Middle frontal gyrus (tissue), 1 donor: ENCODE measurements at regions not wholly inside any gene's neighbourhood (a gene's known extent, or its start where the extent isn't known, plus 50 kb on each side); places are given as distances from the start of the nearest gene placed in this dataset.

ENCODE experiments used
- DNase-seq: peaks from one replicate; pipeline ENCODE4 v3.0.0-alpha.2; 2015; ENCODE audit warnings: low spot score; ENCODE audit errors: extremely low spot score

DNA sequence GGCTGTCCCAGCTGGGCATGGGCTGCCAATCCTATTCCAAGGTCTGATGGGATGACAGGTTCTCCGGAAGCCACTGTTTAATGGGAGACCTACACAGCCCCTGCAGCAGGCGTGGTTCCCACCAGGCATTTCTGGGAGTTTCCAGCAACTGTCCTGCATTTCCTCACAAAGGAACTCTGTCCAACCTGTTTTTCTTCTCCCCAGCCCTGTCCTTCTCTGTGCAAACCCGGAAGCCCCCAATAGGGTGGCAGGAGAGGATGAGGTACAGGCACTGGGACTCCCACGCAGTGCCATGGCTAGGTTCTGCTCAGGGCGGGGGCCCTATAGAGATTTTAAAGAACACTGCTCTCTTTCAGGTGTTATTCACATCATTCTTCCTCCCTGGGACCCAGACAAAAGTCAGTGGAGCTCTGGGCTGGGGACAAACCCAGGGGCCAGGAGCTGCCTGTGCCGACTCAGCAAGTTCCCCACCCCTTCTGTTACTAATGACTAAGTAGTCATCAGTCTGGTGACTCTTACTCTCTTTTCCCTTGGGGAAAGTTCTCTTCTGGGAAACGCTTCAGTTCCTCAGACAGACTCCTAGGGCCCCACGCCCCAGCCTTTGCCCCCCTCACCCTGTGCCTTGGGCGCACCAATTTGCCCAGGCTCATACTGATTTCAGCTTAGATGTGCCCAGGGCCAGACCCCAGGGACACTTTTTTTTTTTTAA is 97.7 kb downstream of the CD47 start:
- no peak for DNase-seq

GRCh38 chr3:107990926-107991325 is 99.9 kb downstream of the CD47 start:
- no peak for DNase-seq

- no peak for DNase-seq
Measured at GRCh38 chr3:107990433-107990832, 100.4 kb downstream of the CD47 start.

DNA sequence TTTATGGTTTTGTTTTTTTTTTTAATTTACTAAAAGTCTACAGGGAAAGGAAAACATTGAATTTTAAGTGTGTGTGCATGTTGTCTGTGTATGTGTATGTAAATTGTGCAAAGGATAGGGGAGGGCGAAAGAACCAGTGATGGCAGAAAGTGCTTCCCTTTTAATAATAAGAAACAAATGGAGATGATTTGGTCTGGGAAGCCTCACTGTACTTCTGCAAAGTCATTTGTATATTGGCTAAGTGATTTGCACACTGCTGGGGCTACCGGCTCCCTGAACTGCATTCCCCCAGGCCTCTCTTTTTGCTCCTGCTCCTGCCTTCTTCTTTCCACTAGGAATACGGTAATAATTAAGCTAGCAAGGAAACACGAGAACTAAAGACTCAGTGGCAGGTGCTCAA is 101.2 kb downstream of the CD47 start:
- DNase-seq: no peak

DNA sequence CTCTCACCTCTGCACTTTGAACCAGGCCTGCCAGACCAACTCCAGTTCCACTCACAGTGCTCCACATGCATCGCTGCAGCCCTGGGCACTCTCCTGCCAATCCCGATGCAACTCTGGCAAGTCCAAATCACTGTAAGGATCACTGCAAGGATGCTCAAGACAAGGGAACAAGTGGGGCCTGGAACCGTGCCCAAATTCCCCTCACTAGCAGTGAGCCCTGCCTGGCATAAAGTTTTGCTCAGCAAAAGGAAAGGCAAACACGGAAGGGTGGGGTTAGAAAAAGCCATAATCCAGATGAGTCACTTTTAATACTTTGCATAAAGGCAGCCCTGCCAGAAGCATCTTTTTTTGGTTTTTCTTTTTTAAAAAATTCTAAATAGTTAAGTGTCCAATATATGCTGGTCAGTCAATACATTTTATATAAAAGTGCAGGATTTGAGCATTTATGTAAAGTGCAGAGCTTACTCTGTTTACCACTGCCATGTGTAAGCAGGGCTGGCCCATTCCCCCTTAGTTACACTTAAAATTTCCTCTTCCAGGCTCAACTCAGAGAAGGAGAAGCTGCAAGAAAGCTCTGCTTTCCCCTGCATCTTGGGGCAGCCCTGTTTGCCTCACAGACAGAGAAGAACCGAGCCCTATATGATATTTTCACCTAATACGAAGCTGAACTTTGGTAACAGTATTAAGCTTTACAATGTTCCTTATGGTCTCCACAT is 102.2 kb downstream of the CD47 start:
- no peak for DNase-seq

- DNase-seq: no peak
Measured at GRCh38 chr3:107987036-107987939, 103.5 kb downstream of the CD47 start.

- no peak for DNase-seq
Measured at GRCh38 chr3:107986505-107986904, 104.3 kb downstream of the CD47 start.

DNA sequence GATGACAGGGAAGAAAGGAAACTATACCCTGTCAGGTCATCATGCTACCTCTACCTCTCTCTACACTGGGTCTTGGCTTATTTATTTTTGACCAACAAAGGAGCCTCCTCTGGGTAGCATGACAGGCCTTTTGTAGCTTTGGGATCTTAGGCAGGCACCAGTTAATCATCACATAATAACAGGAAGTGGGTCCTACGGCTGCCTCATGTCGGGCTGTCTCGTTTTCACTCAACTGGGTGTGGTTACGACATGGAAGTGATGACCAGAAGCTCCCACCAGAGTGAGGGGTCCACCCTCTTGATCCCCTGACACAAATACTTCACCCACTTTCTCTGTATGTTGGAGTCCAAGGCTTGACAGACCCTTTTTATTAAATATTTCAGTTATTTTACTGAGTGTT is 105.3 kb downstream of the CD47 start:
- DNase-seq: no peak

- DNase-seq: no peak
Measured at GRCh38 chr3:107983247-107983646, 107.6 kb downstream of the CD47 start.

- DNase-seq: no peak
Measured at GRCh38 chr3:107982165-107982564, 108.7 kb downstream of the CD47 start.

- DNase-seq: no peak
Measured at GRCh38 chr3:107981471-107982111, 109.2 kb downstream of the CD47 start.

GRCh38 chr3:107979538-107979937 is 111.3 kb downstream of the CD47 start:
- DNase-seq: no peak

- DNase-seq: no peak
Measured at GRCh38 chr3:107978131-107979055, 112.4 kb downstream of the CD47 start.

GRCh38 chr3:107977221-107978130 is 113.4 kb downstream of the CD47 start:
- DNase-seq: no peak

DNA sequence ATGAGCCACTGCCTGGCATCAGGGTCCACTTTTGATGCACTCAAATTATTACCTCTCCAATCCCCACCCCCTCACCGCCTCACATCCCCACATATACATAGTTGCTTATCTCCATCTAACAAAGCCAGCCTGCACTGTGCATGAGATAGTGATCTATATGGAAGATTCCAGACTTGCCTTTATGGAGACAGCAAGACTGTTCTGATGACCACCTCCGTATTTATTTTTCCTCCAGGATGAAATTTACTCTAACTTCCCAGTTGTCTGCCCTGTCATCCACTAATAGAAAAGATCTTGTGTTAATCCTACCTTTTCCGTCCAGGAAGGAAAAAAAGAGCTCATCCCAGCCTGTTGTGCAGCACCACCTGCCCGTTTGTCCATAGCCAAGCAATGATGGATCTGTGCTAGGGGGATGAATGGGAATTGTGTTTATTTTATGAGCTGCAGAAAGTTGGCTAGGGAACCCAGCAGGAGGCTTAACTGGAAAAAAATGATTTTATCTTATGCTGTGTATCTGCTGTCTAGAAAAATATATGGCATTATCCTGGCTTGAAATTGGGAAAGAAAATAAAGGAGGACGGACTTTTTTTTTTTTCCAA is 114.5 kb downstream of the CD47 start:
- DNase-seq: no peak

DNA sequence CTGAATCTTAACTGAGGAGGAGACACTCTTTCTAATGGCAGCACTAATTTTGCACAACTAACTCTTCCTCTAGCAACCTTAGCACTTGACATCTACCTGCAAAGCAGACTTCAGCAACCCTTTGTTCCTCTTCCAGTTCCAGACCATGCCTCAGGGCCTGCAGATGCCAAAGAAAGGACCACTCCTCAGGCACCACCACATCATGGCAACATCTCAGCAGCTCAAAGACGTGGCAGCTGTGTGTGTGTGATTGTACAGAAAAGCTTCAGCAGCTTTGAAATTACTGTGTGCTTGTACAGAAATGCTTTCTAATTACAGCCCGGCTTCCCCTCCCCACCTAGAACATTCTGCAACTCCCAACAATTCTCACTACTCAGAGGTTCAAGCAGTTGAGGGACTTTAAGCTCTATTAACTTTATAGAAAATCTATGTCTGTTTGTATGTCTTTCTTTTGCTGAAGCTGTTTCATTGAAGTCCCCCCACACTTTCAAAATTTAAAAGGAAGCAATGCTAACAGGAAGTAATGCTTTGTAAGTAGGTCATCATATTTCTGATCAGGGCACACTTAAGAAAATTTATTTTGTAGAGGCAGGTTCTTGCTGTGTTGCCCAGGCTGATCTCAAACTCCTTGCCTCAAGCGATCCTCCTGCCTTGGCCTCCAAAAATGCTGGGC is 115.2 kb downstream of the CD47 start:
- no peak for DNase-seq

GRCh38 chr3:107973961-107974360 is 116.9 kb downstream of the CD47 start:
- no peak for DNase-seq

DNA sequence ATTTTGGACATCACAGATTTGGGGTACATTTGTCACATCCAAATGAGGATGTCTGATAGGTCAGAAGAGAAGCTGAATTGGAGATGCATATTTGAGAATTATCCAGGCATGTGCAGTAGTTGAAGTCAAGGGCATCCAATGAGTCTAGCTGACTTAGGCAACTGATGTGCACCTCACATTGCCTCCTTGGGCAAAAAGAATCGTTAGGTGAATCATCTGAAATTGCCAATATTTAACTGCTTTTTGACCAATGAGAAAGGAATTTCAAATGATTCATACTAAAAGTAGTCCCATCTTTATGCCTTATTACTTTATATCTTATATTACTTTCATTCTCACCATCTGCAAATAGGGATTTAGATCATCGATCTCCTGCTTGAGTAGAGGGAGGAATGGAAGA is 117.7 kb downstream of the CD47 start:
- DNase-seq: no peak
